Lower leg skin (tissue), 3 donors: ENCODE measurements at regions not wholly inside any gene's neighbourhood (a gene's known extent, or its start where the extent isn't known, plus 50 kb on each side); places are given as distances from the start of the nearest gene placed in this dataset.

ENCODE experiments used
- CTCF ChIP-seq, 3 donors: fragments of 450-650 bp; IDR thresholded peaks; one replicate each; pipeline ENCODE4 v1.5.1; 2016; ENCODE audit warnings: antibody characterized with exemption in 3 of 3, mild to moderate bottlenecking in 3 of 3, moderate library complexity in 2 of 3
- POLR2A ChIP-seq, 2 donors: fragments of 450-650 bp; IDR thresholded peaks; one replicate each; pipeline ENCODE4 v1.6.1; 2016 to 2017; ENCODE audit warnings: antibody characterized with exemption in 2 of 2, mild to moderate bottlenecking in 1 of 2, moderate library complexity in 1 of 2

GRCh38 chr2:105576440-105577241, 168.1 kb upstream of the NCK2 start:
- TF ChIP-seq POLR2A (IDR thresholded peaks at IDR 0.05) (no peak), CTCF (IDR thresholded peaks at IDR 0.05) (no peak)
